ENCODE measurements at regions not wholly inside any gene's neighbourhood (a gene's known extent, or its start where the extent isn't known, plus 50 kb on each side); places are given as distances from the start of the nearest gene placed in this dataset.
"Not testable (repeated sequence)": the region's sequence is repeated elsewhere in the genome, so short reads cannot be mapped to it uniquely, and the experiment has no call there.

- H3K36me3 ChIP-seq (ENCODE audit: insufficient read depth, low read length); H3K27ac ChIP-seq (ENCODE audit: low read depth, low read length); H3K9me3 ChIP-seq (ENCODE audit: low read length); H3K4me1 ChIP-seq (ENCODE audit: insufficient read depth, low read length); H3K9ac ChIP-seq (ENCODE audit: low read length); H3K27me3 ChIP-seq (ENCODE audit: control insufficient read depth in 1 of 2, insufficient read depth in 2 of 2, low read length in 2 of 2); H3K4me3 ChIP-seq (ENCODE audit: low read depth in 1 of 2, low read length in 2 of 2): not testable (repeated sequence)
Measured at GRCh38 chr7:52728683-52729082, 306.8 kb upstream of the POM121L12 start.

DNA sequence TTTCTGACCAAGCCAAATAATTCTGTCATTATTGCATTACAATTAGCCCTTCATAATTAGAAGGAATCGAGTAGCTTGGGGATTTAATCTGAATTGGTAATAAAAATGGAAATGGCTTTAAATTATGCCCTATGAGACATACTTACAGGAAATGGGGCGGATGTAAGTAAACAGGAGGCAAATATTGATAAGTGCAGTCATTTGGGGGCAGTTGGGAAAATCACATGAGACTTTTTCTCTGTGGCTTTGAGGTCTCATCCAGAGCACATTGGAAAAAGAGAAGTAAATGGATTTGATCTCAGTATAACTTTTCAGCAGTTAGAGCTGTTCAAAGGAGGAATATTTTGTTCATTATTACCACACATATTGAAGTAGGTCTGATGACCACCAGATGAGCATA, 307.8 kb upstream of the POM121L12 start:
- no peak overlapping the region for H3K4me3 ChIP-seq (ENCODE audit: low read depth in 1 of 2, low read length in 2 of 2)
- no peaks in the 10 kb centered on the region for H3K36me3 ChIP-seq (ENCODE audit: insufficient read depth, low read length)
- no peak overlapping the region for H3K9ac ChIP-seq (ENCODE audit: low read length)
- H3K27me3 ChIP-seq (ENCODE audit: control insufficient read depth in 1 of 2, insufficient read depth in 2 of 2, low read length in 2 of 2): no peaks in the 10 kb centered on the region
- no peaks in the 10 kb centered on the region for H3K9me3 ChIP-seq (ENCODE audit: low read length)
- H3K27ac ChIP-seq (ENCODE audit: low read depth, low read length): no peak overlapping the region
- H3K4me1 ChIP-seq (ENCODE audit: insufficient read depth, low read length): no peaks in the 10 kb centered on the region

GRCh38 chr7:52726986-52727385, 308.4 kb upstream of the POM121L12 start:
- Histone ChIP-seq H3K9ac (ENCODE audit: low read length) (no peak overlapping the region), H3K27me3 (ENCODE audit: control insufficient read depth in 1 of 2, insufficient read depth in 2 of 2, low read length in 2 of 2) (no peaks in the 10 kb centered on the region), H3K9me3 (ENCODE audit: low read length) (no peaks in the 10 kb centered on the region), H3K36me3 (ENCODE audit: insufficient read depth, low read length) (no peaks in the 10 kb centered on the region), H3K4me1 (ENCODE audit: insufficient read depth, low read length) (no peaks in the 10 kb centered on the region), H3K4me3 (ENCODE audit: low read depth in 1 of 2, low read length in 2 of 2) (no peak overlapping the region), H3K27ac (ENCODE audit: low read depth, low read length) (no peak overlapping the region)

- Histone ChIP-seq H3K9ac (ENCODE audit: low read length) (no peak overlapping the region), H3K27me3 (ENCODE audit: control insufficient read depth in 1 of 2, insufficient read depth in 2 of 2, low read length in 2 of 2) (no peaks in the 10 kb centered on the region), H3K36me3 (ENCODE audit: insufficient read depth, low read length) (no peaks in the 10 kb centered on the region), H3K9me3 (ENCODE audit: low read length) (no peaks in the 10 kb centered on the region), H3K4me1 (ENCODE audit: insufficient read depth, low read length) (no peaks in the 10 kb centered on the region), H3K4me3 (ENCODE audit: low read depth in 1 of 2, low read length in 2 of 2) (no peak overlapping the region), H3K27ac (ENCODE audit: low read depth, low read length) (no peak overlapping the region)
Measured at GRCh38 chr7:52726493-52726892, 308.9 kb upstream of the POM121L12 start.

GRCh38 chr7:52723606-52724005, 311.8 kb upstream of the POM121L12 start:
- Histone ChIP-seq H3K9me3 (ENCODE audit: low read length) (no peaks in the 10 kb centered on the region), H3K27me3 (ENCODE audit: control insufficient read depth in 1 of 2, insufficient read depth in 2 of 2, low read length in 2 of 2) (no peaks in the 10 kb centered on the region), H3K9ac (ENCODE audit: low read length) (no peak overlapping the region), H3K4me1 (ENCODE audit: insufficient read depth, low read length) (no peaks in the 10 kb centered on the region), H3K4me3 (ENCODE audit: low read depth in 1 of 2, low read length in 2 of 2) (no peak overlapping the region), H3K36me3 (ENCODE audit: insufficient read depth, low read length) (no peaks in the 10 kb centered on the region), H3K27ac (ENCODE audit: low read depth, low read length) (no peak overlapping the region)

DNA sequence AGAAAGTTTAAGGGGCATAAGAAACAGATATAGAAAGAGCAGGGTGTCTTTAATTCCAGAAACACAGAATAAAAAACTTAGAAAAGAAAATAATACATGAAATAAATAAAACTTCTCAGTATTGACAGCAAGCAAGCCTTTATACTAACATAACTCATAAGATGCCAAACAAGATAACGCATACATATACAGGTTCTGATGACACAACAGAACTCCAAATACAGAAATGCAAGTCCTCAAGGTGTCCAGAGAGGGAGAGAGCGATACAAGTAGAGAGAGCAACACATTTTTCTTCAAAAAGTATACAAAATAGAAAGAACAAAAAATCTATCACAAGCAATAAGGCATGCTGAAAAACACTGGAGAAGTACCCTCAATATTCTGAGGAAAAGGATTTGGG, 314.6 kb upstream of the POM121L12 start:
- no peaks in the 10 kb centered on the region for H3K27me3 ChIP-seq (ENCODE audit: control insufficient read depth in 1 of 2, insufficient read depth in 2 of 2, low read length in 2 of 2)
- no peaks in the 10 kb centered on the region for H3K36me3 ChIP-seq (ENCODE audit: insufficient read depth, low read length)
- no peak overlapping the region for H3K4me3 ChIP-seq (ENCODE audit: low read depth in 1 of 2, low read length in 2 of 2)
- H3K9me3 ChIP-seq (ENCODE audit: low read length): no peaks in the 10 kb centered on the region
- no peak overlapping the region for H3K27ac ChIP-seq (ENCODE audit: low read depth, low read length)
- no peak overlapping the region for H3K9ac ChIP-seq (ENCODE audit: low read length)
- H3K4me1 ChIP-seq (ENCODE audit: insufficient read depth, low read length): no peaks in the 10 kb centered on the region

DNA sequence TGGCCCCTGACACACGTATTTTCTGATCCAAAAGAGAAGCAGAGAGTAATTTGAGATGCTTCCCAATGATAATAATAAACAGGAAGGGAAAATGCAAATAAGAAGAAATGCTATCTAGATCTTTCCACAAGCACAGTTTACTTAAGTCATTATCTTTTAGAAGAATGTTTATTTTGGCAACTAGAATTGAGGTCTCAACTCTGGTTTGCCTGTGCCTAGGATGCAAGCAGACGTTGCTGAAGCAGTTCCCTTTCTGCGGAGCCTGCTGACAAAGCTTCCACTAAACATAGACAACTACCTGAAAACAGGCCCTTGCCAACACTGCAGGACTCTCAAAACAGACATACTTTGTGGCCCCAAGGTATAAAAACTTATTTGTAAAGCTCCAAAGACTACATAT, 315.8 kb upstream of the POM121L12 start:
- H3K9ac ChIP-seq (ENCODE audit: low read length): no peak overlapping the region
- H3K27me3 ChIP-seq (ENCODE audit: control insufficient read depth in 1 of 2, insufficient read depth in 2 of 2, low read length in 2 of 2): no peaks in the 10 kb centered on the region
- no peaks in the 10 kb centered on the region for H3K9me3 ChIP-seq (ENCODE audit: low read length)
- no peaks in the 10 kb centered on the region for H3K36me3 ChIP-seq (ENCODE audit: insufficient read depth, low read length)
- H3K27ac ChIP-seq (ENCODE audit: low read depth, low read length): no peak overlapping the region
- no peak overlapping the region for H3K4me3 ChIP-seq (ENCODE audit: low read depth in 1 of 2, low read length in 2 of 2)
- H3K4me1 ChIP-seq (ENCODE audit: insufficient read depth, low read length): no peaks in the 10 kb centered on the region

- no peak overlapping the region for H3K27ac ChIP-seq (ENCODE audit: low read depth, low read length)
- no peaks in the 10 kb centered on the region for H3K9me3 ChIP-seq (ENCODE audit: low read length)
- no peaks in the 10 kb centered on the region for H3K27me3 ChIP-seq (ENCODE audit: control insufficient read depth in 1 of 2, insufficient read depth in 2 of 2, low read length in 2 of 2)
- H3K36me3 ChIP-seq (ENCODE audit: insufficient read depth, low read length): no peaks in the 10 kb centered on the region
- no peak overlapping the region for H3K4me3 ChIP-seq (ENCODE audit: low read depth in 1 of 2, low read length in 2 of 2)
- no peaks in the 10 kb centered on the region for H3K4me1 ChIP-seq (ENCODE audit: insufficient read depth, low read length)
- H3K9ac ChIP-seq (ENCODE audit: low read length): no peak overlapping the region
Measured at GRCh38 chr7:52715701-52716100, 319.7 kb upstream of the POM121L12 start.

GRCh38 chr7:52712938-52713337, 322.5 kb upstream of the POM121L12 start:
- H3K9ac ChIP-seq (ENCODE audit: low read length): no peak overlapping the region
- H3K4me1 ChIP-seq (ENCODE audit: insufficient read depth, low read length): no peaks in the 10 kb centered on the region
- H3K36me3 ChIP-seq (ENCODE audit: insufficient read depth, low read length): no peaks in the 10 kb centered on the region
- no peaks in the 10 kb centered on the region for H3K27me3 ChIP-seq (ENCODE audit: control insufficient read depth in 1 of 2, insufficient read depth in 2 of 2, low read length in 2 of 2)
- no peaks in the 10 kb centered on the region for H3K9me3 ChIP-seq (ENCODE audit: low read length)
- no peak overlapping the region for H3K4me3 ChIP-seq (ENCODE audit: low read depth in 1 of 2, low read length in 2 of 2)
- no peak overlapping the region for H3K27ac ChIP-seq (ENCODE audit: low read depth, low read length)

- H3K4me1 ChIP-seq (ENCODE audit: insufficient read depth, low read length): no peaks in the 10 kb centered on the region
- H3K36me3 ChIP-seq (ENCODE audit: insufficient read depth, low read length): no peaks in the 10 kb centered on the region
- no peaks in the 10 kb centered on the region for H3K27me3 ChIP-seq (ENCODE audit: control insufficient read depth in 1 of 2, insufficient read depth in 2 of 2, low read length in 2 of 2)
- no peak overlapping the region for H3K27ac ChIP-seq (ENCODE audit: low read depth, low read length)
- H3K4me3 ChIP-seq (ENCODE audit: low read depth in 1 of 2, low read length in 2 of 2): no peak overlapping the region
- H3K9ac ChIP-seq (ENCODE audit: low read length): no peak overlapping the region
- no peaks in the 10 kb centered on the region for H3K9me3 ChIP-seq (ENCODE audit: low read length)
Measured at GRCh38 chr7:52711951-52712350, 323.5 kb upstream of the POM121L12 start.

DNA sequence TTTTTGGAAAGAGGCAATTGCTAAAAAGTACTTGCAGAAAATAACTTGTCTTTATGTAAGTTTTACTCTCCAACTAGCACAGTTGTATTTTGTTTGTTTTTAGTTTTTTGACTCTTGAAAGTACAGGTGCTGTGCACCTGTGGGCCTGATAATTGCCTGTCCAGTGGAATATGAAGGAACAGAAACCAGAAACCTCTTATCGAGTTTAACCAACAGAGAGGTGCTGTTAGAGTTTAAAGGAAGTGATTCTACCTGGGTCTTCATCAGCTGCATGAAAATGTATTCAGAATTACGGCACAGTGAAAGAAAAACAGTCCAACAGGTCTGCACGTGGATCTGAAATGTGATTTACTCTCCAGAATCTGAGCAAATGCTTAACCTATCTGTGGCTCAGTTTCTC, 326.6 kb upstream of the POM121L12 start:
- H3K9me3 ChIP-seq (ENCODE audit: low read length): no peaks in the 10 kb centered on the region
- H3K27me3 ChIP-seq (ENCODE audit: control insufficient read depth in 1 of 2, insufficient read depth in 2 of 2, low read length in 2 of 2): no peaks in the 10 kb centered on the region
- H3K9ac ChIP-seq (ENCODE audit: low read length): no peak overlapping the region
- H3K4me1 ChIP-seq (ENCODE audit: insufficient read depth, low read length): no peaks in the 10 kb centered on the region
- H3K4me3 ChIP-seq (ENCODE audit: low read depth in 1 of 2, low read length in 2 of 2): no peak overlapping the region
- no peak overlapping the region for H3K27ac ChIP-seq (ENCODE audit: low read depth, low read length)
- H3K36me3 ChIP-seq (ENCODE audit: insufficient read depth, low read length): no peaks in the 10 kb centered on the region

GRCh38 chr7:52705768-52706167, 329.7 kb upstream of the POM121L12 start:
- H3K4me3 ChIP-seq (ENCODE audit: low read depth in 1 of 2, low read length in 2 of 2): no peak overlapping the region
- H3K9me3 ChIP-seq (ENCODE audit: low read length): no peaks in the 10 kb centered on the region
- no peak overlapping the region for H3K9ac ChIP-seq (ENCODE audit: low read length)
- H3K36me3 ChIP-seq (ENCODE audit: insufficient read depth, low read length): no peaks in the 10 kb centered on the region
- no peaks in the 10 kb centered on the region for H3K27me3 ChIP-seq (ENCODE audit: control insufficient read depth in 1 of 2, insufficient read depth in 2 of 2, low read length in 2 of 2)
- H3K27ac ChIP-seq (ENCODE audit: low read depth, low read length): no peak overlapping the region
- H3K4me1 ChIP-seq (ENCODE audit: insufficient read depth, low read length): no peaks in the 10 kb centered on the region
